ENCODE measurements at regions not wholly inside any gene's neighbourhood (a gene's known extent, or its start where the extent isn't known, plus 50 kb on each side); places are given as distances from the start of the nearest gene placed in this dataset.
"Not testable (repeated sequence)": the region's sequence is repeated elsewhere in the genome, so short reads cannot be mapped to it uniquely, and the experiment has no call there.

DNA sequence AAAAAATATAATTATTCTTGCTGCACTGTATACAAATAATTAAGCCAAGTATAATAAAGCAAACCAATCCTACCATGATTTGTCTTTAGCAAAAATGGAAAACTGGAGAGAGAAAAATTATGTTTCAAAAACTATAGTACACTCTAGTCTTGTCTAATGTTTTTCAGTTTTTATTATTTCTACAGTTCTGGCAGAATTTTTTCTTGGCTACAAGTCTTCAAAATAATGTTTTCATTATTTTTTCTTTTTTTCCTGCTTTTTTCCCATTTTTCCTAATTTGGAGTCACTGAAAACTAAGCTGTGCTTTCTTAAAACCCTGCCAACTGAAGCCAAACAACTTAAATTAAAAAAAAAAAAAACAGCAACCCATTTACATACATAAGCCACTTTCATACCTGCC is 132.0 kb downstream of the RAMP3 start:
- TF ChIP-seq, protein P1, sequence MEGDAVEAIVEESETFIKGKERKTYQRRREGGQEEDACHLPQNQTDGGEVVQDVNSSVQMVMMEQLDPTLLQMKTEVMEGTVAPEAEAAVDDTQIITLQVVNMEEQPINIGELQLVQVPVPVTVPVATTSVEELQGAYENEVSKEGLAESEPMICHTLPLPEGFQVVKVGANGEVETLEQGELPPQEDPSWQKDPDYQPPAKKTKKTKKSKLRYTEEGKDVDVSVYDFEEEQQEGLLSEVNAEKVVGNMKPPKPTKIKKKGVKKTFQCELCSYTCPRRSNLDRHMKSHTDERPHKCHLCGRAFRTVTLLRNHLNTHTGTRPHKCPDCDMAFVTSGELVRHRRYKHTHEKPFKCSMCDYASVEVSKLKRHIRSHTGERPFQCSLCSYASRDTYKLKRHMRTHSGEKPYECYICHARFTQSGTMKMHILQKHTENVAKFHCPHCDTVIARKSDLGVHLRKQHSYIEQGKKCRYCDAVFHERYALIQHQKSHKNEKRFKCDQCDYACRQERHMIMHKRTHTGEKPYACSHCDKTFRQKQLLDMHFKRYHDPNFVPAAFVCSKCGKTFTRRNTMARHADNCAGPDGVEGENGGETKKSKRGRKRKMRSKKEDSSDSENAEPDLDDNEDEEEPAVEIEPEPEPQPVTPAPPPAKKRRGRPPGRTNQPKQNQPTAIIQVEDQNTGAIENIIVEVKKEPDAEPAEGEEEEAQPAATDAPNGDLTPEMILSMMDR (IDR thresholded peaks at IDR 0.05): not testable (repeated sequence)
- TF ChIP-seq EP300 (IDR thresholded peaks at IDR 0.05): not testable (repeated sequence)

Data from gastroesophageal sphincter (tissue), 3 donors.